ENCODE measurements at regions not wholly inside any gene's neighbourhood (a gene's known extent, or its start where the extent isn't known, plus 50 kb on each side); places are given as distances from the start of the nearest gene placed in this dataset.

DNA sequence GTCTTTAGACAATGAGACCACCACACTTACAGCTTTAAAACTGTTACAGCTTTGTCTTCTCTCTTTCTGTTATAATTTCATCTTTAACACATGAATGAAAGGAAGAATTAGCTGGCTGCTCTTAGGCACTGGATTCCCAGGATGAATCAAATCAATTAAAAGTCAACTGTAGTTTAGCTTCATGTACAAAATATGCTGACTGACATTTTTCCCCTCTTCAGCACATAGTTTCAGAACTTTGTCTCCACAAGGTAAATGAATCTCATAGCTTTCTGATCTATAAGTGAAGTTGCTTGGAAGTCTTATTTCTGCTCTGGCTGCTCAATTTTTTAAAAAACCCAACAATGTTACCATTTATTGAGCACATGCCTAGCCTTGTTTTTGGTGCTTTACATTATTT is 293.8 kb downstream of the GRIN2B start:
- TF ChIP-seq CTCF (IDR thresholded peaks at IDR 0.05; ENCODE audit: low read depth, low read length, missing input control) (no peak), GABPA (IDR thresholded peaks at IDR 0.05 in 1 of 2, conservative IDR thresholded peaks at IDR 0.05 in 1 of 2) (no peak), HNF4A (conservative IDR thresholded peaks at IDR 0.05) (no peak), YY1 (IDR thresholded peaks at IDR 0.05) (no peak), EGR1 (IDR thresholded peaks at IDR 0.05; ENCODE audit: low read depth in 2 of 2) (no peak), RAD21 (IDR thresholded peaks at IDR 0.05) (no peak), TAF1 (conservative IDR thresholded peaks at IDR 0.05) (no peak), NR2F2 (IDR thresholded peaks at IDR 0.05) (no peak)
- TF ChIP-seq, protein P1, sequence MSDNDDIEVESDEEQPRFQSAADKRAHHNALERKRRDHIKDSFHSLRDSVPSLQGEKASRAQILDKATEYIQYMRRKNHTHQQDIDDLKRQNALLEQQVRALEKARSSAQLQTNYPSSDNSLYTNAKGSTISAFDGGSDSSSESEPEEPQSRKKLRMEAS (IDR thresholded peaks at IDR 0.05) = no peak
- TF ChIP-seq, protein P2, sequence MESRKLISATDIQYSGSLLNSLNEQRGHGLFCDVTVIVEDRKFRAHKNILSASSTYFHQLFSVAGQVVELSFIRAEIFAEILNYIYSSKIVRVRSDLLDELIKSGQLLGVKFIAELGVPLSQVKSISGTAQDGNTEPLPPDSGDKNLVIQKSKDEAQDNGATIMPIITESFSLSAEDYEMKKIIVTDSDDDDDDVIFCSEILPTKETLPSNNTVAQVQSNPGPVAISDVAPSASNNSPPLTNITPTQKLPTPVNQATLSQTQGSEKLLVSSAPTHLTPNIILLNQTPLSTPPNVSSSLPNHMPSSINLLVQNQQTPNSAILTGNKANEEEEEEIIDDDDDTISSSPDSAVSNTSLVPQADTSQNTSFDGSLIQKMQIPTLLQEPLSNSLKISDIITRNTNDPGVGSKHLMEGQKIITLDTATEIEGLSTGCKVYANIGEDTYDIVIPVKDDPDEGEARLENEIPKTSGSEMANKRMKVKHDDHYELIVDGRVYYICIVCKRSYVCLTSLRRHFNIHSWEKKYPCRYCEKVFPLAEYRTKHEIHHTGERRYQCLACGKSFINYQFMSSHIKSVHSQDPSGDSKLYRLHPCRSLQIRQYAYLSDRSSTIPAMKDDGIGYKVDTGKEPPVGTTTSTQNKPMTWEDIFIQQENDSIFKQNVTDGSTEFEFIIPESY (IDR thresholded peaks at IDR 0.05) = no peak

Measured in liver (tissue), 3 donors.